Activated CD4-positive, alpha-beta memory T cell treated with anti-CD3 and anti-CD28 coated beads, Interleukin-2, amount 10 ng/mL, durations not matched to agents 7 days and 5 days (primary cell): ENCODE measurements at regions not wholly inside any gene's neighbourhood (a gene's known extent, or its start where the extent isn't known, plus 50 kb on each side); places are given as distances from the start of the nearest gene placed in this dataset.

Experiments
- CTCF ChIA-PET: fragments of 350-600 bp; sonication (Branson Sonifier 250); formaldehyde crosslinking; loops from one replicate; lab custom pipeline; 2021; ENCODE audit warnings: antibody characterized with exemption, inconsistent platforms; lab: Charles Lee
- POLR2A ChIA-PET: fragments of 350-600 bp; sonication (Branson Sonifier 250); formaldehyde crosslinking; loops from one replicate; lab custom pipeline; 2021; ENCODE audit warnings: antibody characterized with exemption; lab: Charles Lee
- DNase-seq: peaks from one replicate; pipeline ENCODE4 v3.0.0-alpha.2; 2020
- H3K27ac Mint-ChIP-seq: one replicate; pipeline ENCODE4 v1.8.0; 2021; ENCODE audit warnings: mild to moderate bottlenecking, mixed read lengths
- H3K27me3 Mint-ChIP-seq: one replicate; pipeline ENCODE4 v1.8.0; 2021; ENCODE audit warnings: mixed read lengths
- H3K36me3 Mint-ChIP-seq: one replicate; pipeline ENCODE4 v1.8.0; 2021; ENCODE audit warnings: low read depth, mixed read lengths
- H3K4me1 Mint-ChIP-seq: one replicate; pipeline ENCODE4 v1.8.0; 2021; ENCODE audit warnings: mixed read lengths
- H3K4me3 Mint-ChIP-seq: one replicate; pipeline ENCODE4 v1.8.0; 2021; ENCODE audit warnings: mild to moderate bottlenecking, mixed read lengths
- H3K9me3 Mint-ChIP-seq: one replicate; pipeline ENCODE4 v1.8.0; 2021; ENCODE audit warnings: mixed read lengths

GRCh38 chr1:243939167-243939848, 89.3 kb upstream of the AKT3 start:
- H3K9me3 Mint-ChIP-seq = peaks cover 15% of the 10 kb centered on the region
- H3K36me3 Mint-ChIP-seq = peaks cover 4% of the 10 kb centered on the region
- H3K27ac Mint-ChIP-seq = no peak overlapping the region
- no peak for DNase-seq
- CTCF ChIA-PET = no interaction called here
- H3K4me3 Mint-ChIP-seq = no peak overlapping the region
- H3K27me3 Mint-ChIP-seq = peaks cover 5% of the 10 kb centered on the region
- POLR2A ChIA-PET = no interaction called here
- peaks cover 12% of the 10 kb centered on the region for H3K4me1 Mint-ChIP-seq

GRCh38 chr1:243938208-243938607, 88.2 kb upstream of the AKT3 start:
- H3K9me3 Mint-ChIP-seq = peaks cover 15% of the 10 kb centered on the region
- peaks cover 4% of the 10 kb centered on the region for H3K36me3 Mint-ChIP-seq
- H3K4me1 Mint-ChIP-seq = peaks cover 12% of the 10 kb centered on the region
- H3K4me3 Mint-ChIP-seq = no peak overlapping the region
- no peak for DNase-seq
- no peak overlapping the region for H3K27ac Mint-ChIP-seq
- ChIA-PET CTCF (no interaction called here), POLR2A (no interaction called here)
- H3K27me3 Mint-ChIP-seq = peaks cover 5% of the 10 kb centered on the region

- Mint-ChIP-seq H3K4me3 (no peak overlapping the region), H3K27me3 (peaks cover 5% of the 10 kb centered on the region), H3K9me3 (peaks cover 12% of the 10 kb centered on the region), H3K27ac (no peak overlapping the region), H3K4me1 (peaks cover 7% of the 10 kb centered on the region), H3K36me3 (no peaks in the 10 kb centered on the region)
- CTCF ChIA-PET = no interaction called here
- POLR2A ChIA-PET = no interaction called here
- no peak for DNase-seq
Observed at GRCh38 chr1:243933495-243933894, 83.5 kb upstream of the AKT3 start.

GRCh38 chr1:243931957-243932356, 81.9 kb upstream of the AKT3 start:
- no peaks in the 10 kb centered on the region for H3K36me3 Mint-ChIP-seq
- no peak overlapping the region for H3K27ac Mint-ChIP-seq
- H3K27me3 Mint-ChIP-seq = peaks cover 5% of the 10 kb centered on the region
- POLR2A ChIA-PET = no interaction called here
- H3K9me3 Mint-ChIP-seq = peaks cover 8% of the 10 kb centered on the region
- DNase-seq = no peak
- no peak overlapping the region for H3K4me3 Mint-ChIP-seq
- CTCF ChIA-PET = no interaction called here
- no peaks in the 10 kb centered on the region for H3K4me1 Mint-ChIP-seq

- Mint-ChIP-seq H3K9me3 (peaks cover 8% of the 10 kb centered on the region), H3K27ac (no peak overlapping the region), H3K27me3 (peaks cover 5% of the 10 kb centered on the region), H3K36me3 (no peaks in the 10 kb centered on the region), H3K4me3 (no peak overlapping the region), H3K4me1 (no peaks in the 10 kb centered on the region)
- no peak for DNase-seq
- CTCF ChIA-PET = no interaction called here
- POLR2A ChIA-PET = no interaction called here
Observed at GRCh38 chr1:243930822-243931671, 81.0 kb upstream of the AKT3 start.

GRCh38 chr1:243927381-243927780, 77.3 kb upstream of the AKT3 start:
- no peaks in the 10 kb centered on the region for H3K4me1 Mint-ChIP-seq
- CTCF ChIA-PET = no interaction called here
- no peaks in the 10 kb centered on the region for H3K9me3 Mint-ChIP-seq
- H3K27me3 Mint-ChIP-seq = peaks cover 3% of the 10 kb centered on the region
- H3K27ac Mint-ChIP-seq = no peak overlapping the region
- H3K36me3 Mint-ChIP-seq = no peaks in the 10 kb centered on the region
- POLR2A ChIA-PET = no interaction called here
- DNase-seq = no peak
- H3K4me3 Mint-ChIP-seq = no peak overlapping the region

- no peak overlapping the region for H3K4me3 Mint-ChIP-seq
- DNase-seq = no peak
- no peaks in the 10 kb centered on the region for H3K9me3 Mint-ChIP-seq
- H3K27ac Mint-ChIP-seq = no peak overlapping the region
- H3K4me1 Mint-ChIP-seq = no peaks in the 10 kb centered on the region
- H3K36me3 Mint-ChIP-seq = no peaks in the 10 kb centered on the region
- ChIA-PET CTCF (no interaction called here), POLR2A (no interaction called here)
- H3K27me3 Mint-ChIP-seq = peaks cover 3% of the 10 kb centered on the region
Observed at GRCh38 chr1:243926803-243927245, 76.8 kb upstream of the AKT3 start.

- Mint-ChIP-seq H3K9me3 (no peaks in the 10 kb centered on the region), H3K27ac (no peak overlapping the region), H3K27me3 (peaks cover 3% of the 10 kb centered on the region), H3K4me1 (no peaks in the 10 kb centered on the region), H3K36me3 (no peaks in the 10 kb centered on the region), H3K4me3 (no peak overlapping the region)
- ChIA-PET POLR2A (no interaction called here), CTCF (interaction anchor here (0.7 kb wide), 1 partner anchor 8 kb away, joined by 3 read pairs; no protein-coding TSS in a partner anchor)
- DNase-seq = no peak
Observed at GRCh38 chr1:243926299-243926698, 76.3 kb upstream of the AKT3 start.

GRCh38 chr1:243924588-243925349, 74.7 kb upstream of the AKT3 start:
- Mint-ChIP-seq H3K4me3 (no peak overlapping the region), H3K4me1 (no peaks in the 10 kb centered on the region), H3K9me3 (no peaks in the 10 kb centered on the region), H3K27ac (no peak overlapping the region), H3K36me3 (no peaks in the 10 kb centered on the region), H3K27me3 (peaks cover 12% of the 10 kb centered on the region)
- CTCF ChIA-PET = no interaction called here
- DNase-seq = no peak
- POLR2A ChIA-PET = no interaction called here

GRCh38 chr1:243924188-243924587, 74.1 kb upstream of the AKT3 start:
- no peaks in the 10 kb centered on the region for H3K9me3 Mint-ChIP-seq
- ChIA-PET POLR2A (no interaction called here), CTCF (no interaction called here)
- no peaks in the 10 kb centered on the region for H3K36me3 Mint-ChIP-seq
- no peak overlapping the region for H3K4me3 Mint-ChIP-seq
- peaks cover 15% of the 10 kb centered on the region for H3K27me3 Mint-ChIP-seq
- H3K4me1 Mint-ChIP-seq = no peaks in the 10 kb centered on the region
- H3K27ac Mint-ChIP-seq = no peak overlapping the region
- no peak for DNase-seq

GRCh38 chr1:243923292-243924171, 73.5 kb upstream of the AKT3 start:
- H3K4me1 Mint-ChIP-seq = no peaks in the 10 kb centered on the region
- no peak overlapping the region for H3K27ac Mint-ChIP-seq
- H3K9me3 Mint-ChIP-seq = no peaks in the 10 kb centered on the region
- no peak for DNase-seq
- POLR2A ChIA-PET = no interaction called here
- no peaks in the 10 kb centered on the region for H3K36me3 Mint-ChIP-seq
- peaks cover 17% of the 10 kb centered on the region for H3K27me3 Mint-ChIP-seq
- CTCF ChIA-PET = no interaction called here
- no peak overlapping the region for H3K4me3 Mint-ChIP-seq

GRCh38 chr1:243921111-243921510, 71.1 kb upstream of the AKT3 start:
- Mint-ChIP-seq H3K27me3 (peaks cover 36% of the 10 kb centered on the region), H3K4me3 (no peak overlapping the region), H3K9me3 (no peaks in the 10 kb centered on the region), H3K4me1 (peaks cover 18% of the 10 kb centered on the region), H3K36me3 (no peaks in the 10 kb centered on the region), H3K27ac (no peak overlapping the region)
- ChIA-PET CTCF (no interaction called here), POLR2A (no interaction called here)
- no peak for DNase-seq
